Vagina (tissue), 2 donors: ENCODE measurements at regions not wholly inside any gene's neighbourhood (a gene's known extent, or its start where the extent isn't known, plus 50 kb on each side); places are given as distances from the start of the nearest gene placed in this dataset.

ENCODE experiments used
- DNase-seq, 2 donors: peaks; one replicate each; pipeline ENCODE4 v3.0.0-alpha.2; 2017; ENCODE audit errors: extremely low spot score in 2 of 2
- H3K27ac ChIP-seq: fragments of 200-600 bp; sonication (generic); one replicate; pipeline ENCODE4 v1.5.1; 2019
- H3K27me3 ChIP-seq: fragments of 200-600 bp; sonication (generic); one replicate; pipeline ENCODE4 v1.5.1; 2019
- H3K36me3 ChIP-seq, 2 donors: fragments of 200-600 bp; sonication (generic); one replicate each; pipeline ENCODE4 v1.5.1; 2017 to 2019
- H3K4me1 ChIP-seq: fragments of 200-600 bp; sonication (generic); one replicate; pipeline ENCODE4 v1.5.1; 2019
- H3K4me3 ChIP-seq, 2 donors: fragments of 200-600 bp; sonication (generic); 1 replicate in 1 of 2; 2 replicates in 1 of 2; pipeline ENCODE4 v1.5.1; 2016 to 2019
- H3K9me3 ChIP-seq: fragments of 200-600 bp; sonication (generic); one replicate; pipeline ENCODE4 v1.5.1; 2019
- CTCF ChIP-seq, 3 experiments: fragments of 450-650 bp in 2 of 3; fragments of 200-600 bp in 1 of 3; sonication (generic) in 1 of 3; IDR thresholded peaks; one replicate each; pipeline ENCODE4 v1.5.1; 2017 to 2019; ENCODE audit warnings: antibody characterized with exemption in 3 of 3, mild to moderate bottlenecking in 2 of 3, moderate library complexity in 2 of 3
- POLR2A ChIP-seq, 2 donors: fragments of 450-650 bp; IDR thresholded peaks; one replicate each; pipeline ENCODE4 v1.6.1; 2017; ENCODE audit warnings: antibody characterized with exemption in 2 of 2, mild to moderate bottlenecking in 2 of 2, moderate library complexity in 2 of 2
- POLR2AphosphoS5 ChIP-seq, 2 donors: sonication (generic); formaldehyde crosslinking; IDR thresholded peaks; one replicate each; pipeline ENCODE4 v1.9.0; 2017; ENCODE audit warnings: antibody characterized with exemption in 2 of 2, mild to moderate bottlenecking in 2 of 2, low read depth in 1 of 2; ENCODE audit not compliant: insufficient read depth in 1 of 2
- intact Hi-C: fragments of 100-400 bp; cut with DNase I; formaldehyde crosslinking; loops from one replicate; pipeline ENCODE4 v1.15.1; 2023

- no peaks in the 10 kb centered on the region for H3K4me1 ChIP-seq
- intact Hi-C loops: no loop called here
- TF ChIP-seq POLR2AphosphoS5 (IDR thresholded peaks at IDR 0.05; ENCODE audit: insufficient read depth in 1 of 2, low read depth in 1 of 2) (no peak), POLR2A (IDR thresholded peaks at IDR 0.05) (no peak), CTCF (IDR thresholded peaks at IDR 0.05) (no peak)
- H3K9me3 ChIP-seq: no peaks in the 10 kb centered on the region
- H3K27ac ChIP-seq: no peak overlapping the region
- no peak overlapping the region for H3K4me3 ChIP-seq
- H3K36me3 ChIP-seq: no peaks in the 10 kb centered on the region
- H3K27me3 ChIP-seq: no peaks in the 10 kb centered on the region
- no peak for DNase-seq
These were observed 359.6 kb upstream of the LCORL start for GRCh38 chr4:18381186-18381585.

- TF ChIP-seq POLR2A (IDR thresholded peaks at IDR 0.05) (no peak), CTCF (IDR thresholded peaks at IDR 0.05) (no peak), POLR2AphosphoS5 (IDR thresholded peaks at IDR 0.05; ENCODE audit: insufficient read depth in 1 of 2, low read depth in 1 of 2) (no peak)
- Histone ChIP-seq H3K4me3 (no peak overlapping the region), H3K27ac (no peak overlapping the region)
These were observed 348.0 kb upstream of the LCORL start for GRCh38 chr4:18369561-18369960.

GRCh38 chr4:18366892-18367291 lies 345.3 kb upstream of the LCORL start:
- DNase-seq: no peak
- no peaks in the 10 kb centered on the region for H3K4me1 ChIP-seq
- intact Hi-C loops: no loop called here
- H3K36me3 ChIP-seq: no peaks in the 10 kb centered on the region
- peak in 1 of 3 experiments; percentile 11 for TF ChIP-seq CTCF (IDR thresholded peaks at IDR 0.05)
- TF ChIP-seq POLR2AphosphoS5 (IDR thresholded peaks at IDR 0.05; ENCODE audit: insufficient read depth in 1 of 2, low read depth in 1 of 2): no peak
- H3K27me3 ChIP-seq: no peaks in the 10 kb centered on the region
- no peak overlapping the region for H3K27ac ChIP-seq
- no peaks in the 10 kb centered on the region for H3K9me3 ChIP-seq
- no peak overlapping the region for H3K4me3 ChIP-seq

More at GRCh38 chr4:18369561-18369960, 348.0 kb upstream of the LCORL start:
- Histone ChIP-seq H3K36me3 (no peaks in the 10 kb centered on the region), H3K9me3 (no peaks in the 10 kb centered on the region), H3K27me3 (no peaks in the 10 kb centered on the region), H3K4me1 (no peaks in the 10 kb centered on the region)
- intact Hi-C loops: no loop called here
- no peak for DNase-seq

- Histone ChIP-seq H3K36me3 (no peaks in the 10 kb centered on the region), H3K4me1 (no peaks in the 10 kb centered on the region), H3K27ac (no peak overlapping the region), H3K4me3 (no peak overlapping the region), H3K9me3 (no peaks in the 10 kb centered on the region), H3K27me3 (no peaks in the 10 kb centered on the region)
- intact Hi-C loops: no loop called here
- no peak for DNase-seq
- TF ChIP-seq CTCF (IDR thresholded peaks at IDR 0.05) (no peak), POLR2AphosphoS5 (IDR thresholded peaks at IDR 0.05; ENCODE audit: insufficient read depth in 1 of 2, low read depth in 1 of 2) (no peak), POLR2A (IDR thresholded peaks at IDR 0.05) (no peak)
These were observed 344.6 kb upstream of the LCORL start for GRCh38 chr4:18366136-18366535.

- no peaks in the 10 kb centered on the region for H3K9me3 ChIP-seq
- TF ChIP-seq CTCF (IDR thresholded peaks at IDR 0.05) (no peak), POLR2AphosphoS5 (IDR thresholded peaks at IDR 0.05; ENCODE audit: insufficient read depth in 1 of 2, low read depth in 1 of 2) (no peak), POLR2A (IDR thresholded peaks at IDR 0.05) (no peak)
- H3K4me1 ChIP-seq: no peaks in the 10 kb centered on the region
- no peaks in the 10 kb centered on the region for H3K27me3 ChIP-seq
- no peak overlapping the region for H3K4me3 ChIP-seq
- DNase-seq: no peak
- no peak overlapping the region for H3K27ac ChIP-seq
- intact Hi-C loops: no loop called here
- no peaks in the 10 kb centered on the region for H3K36me3 ChIP-seq
These were observed 322.0 kb upstream of the LCORL start for GRCh38 chr4:18343581-18343980.
